IMR-90 (cell line): ENCODE measurements at regions not wholly inside any gene's neighbourhood (a gene's known extent, or its start where the extent isn't known, plus 50 kb on each side); places are given as distances from the start of the nearest gene placed in this dataset.

Experiments used
- BHLHE40 ChIP-seq: fragments of 150-350 bp; IDR thresholded peaks from 2 replicates; pipeline ENCODE4 v1.6.1; 2016; ENCODE audit warnings: mild to moderate bottlenecking, low read depth, low read length
- CEBPB ChIP-seq: IDR thresholded peaks from 2 replicates; pipeline ENCODE4 v1.6.1; 2012; ENCODE audit warnings: low read depth, low read length, improper control_type of control experiment
- CHD1 ChIP-seq: IDR thresholded peaks from 2 replicates; pipeline ENCODE4 v1.6.1; 2012; ENCODE audit warnings: low read depth, low read length, improper control_type of control experiment
- ELK1 ChIP-seq: fragments of 150-350 bp; IDR thresholded peaks from 2 replicates; pipeline ENCODE4 v1.6.1; 2016; ENCODE audit warnings: low read depth, mild to moderate bottlenecking, low read length, moderate library complexity, borderline replicate concordance
- FOS ChIP-seq: fragments of 150-350 bp; IDR thresholded peaks from 2 replicates; pipeline ENCODE4 v1.6.1; 2016; ENCODE audit warnings: low read depth, low read length
- MAFK ChIP-seq: IDR thresholded peaks from 2 replicates; pipeline ENCODE4 v1.6.1; 2012; ENCODE audit warnings: low read depth, low read length, improper control_type of control experiment
- MXI1 ChIP-seq: IDR thresholded peaks from 2 replicates; pipeline ENCODE4 v1.6.1; 2012; ENCODE audit warnings: low read depth, mild to moderate bottlenecking, low read length, moderate library complexity, borderline replicate concordance
- NFE2L2 ChIP-seq: fragments of 150-350 bp; IDR thresholded peaks from 2 replicates; pipeline ENCODE4 v1.6.1; 2016; ENCODE audit warnings: low read depth, mild to moderate bottlenecking, low read length
- POLR2A ChIP-seq: IDR thresholded peaks from 2 replicates; pipeline ENCODE4 v1.6.1; 2012; ENCODE audit warnings: mild to moderate bottlenecking, low read depth, low read length
- RAD21 ChIP-seq: IDR thresholded peaks from 2 replicates; pipeline ENCODE4 v1.6.1; 2012; ENCODE audit warnings: low read length, improper control_type of control experiment
- RCOR1 ChIP-seq: IDR thresholded peaks from 2 replicates; pipeline ENCODE4 v1.6.1; 2012; ENCODE audit warnings: mild to moderate bottlenecking, low read length, improper control_type of control experiment; ENCODE audit not compliant: insufficient replicate concordance
- SMC3 ChIP-seq: fragments of 150-350 bp; IDR thresholded peaks from 2 replicates; pipeline ENCODE4 v1.6.1; 2016; ENCODE audit warnings: low read depth, mild to moderate bottlenecking, antibody characterized with exemption, low read length, moderate library complexity
- USF2 ChIP-seq: fragments of 150-350 bp; IDR thresholded peaks from 2 replicates; pipeline ENCODE4 v1.6.1; 2017; ENCODE audit warnings: mild to moderate bottlenecking, antibody characterized with exemption, low read length, low read depth
- TF ChIP-seq, protein P1 (sequence below): conservative IDR thresholded peaks from 2 replicates; pipeline ENCODE4 v1.5.1; 2012; ENCODE audit warnings: mild to moderate bottlenecking, low read depth, low read length, improper control_type of control experiment

- TF ChIP-seq USF2 (no peak), CEBPB (no peak), POLR2A (no peak), MXI1 (no peak), NFE2L2 (no peak), MAFK (no peak), CHD1 (no peak), RAD21 (no peak), SMC3 (no peak), FOS (no peak), BHLHE40 (no peak), RCOR1 (no peak), ELK1 (no peak)
- TF ChIP-seq, protein P1, sequence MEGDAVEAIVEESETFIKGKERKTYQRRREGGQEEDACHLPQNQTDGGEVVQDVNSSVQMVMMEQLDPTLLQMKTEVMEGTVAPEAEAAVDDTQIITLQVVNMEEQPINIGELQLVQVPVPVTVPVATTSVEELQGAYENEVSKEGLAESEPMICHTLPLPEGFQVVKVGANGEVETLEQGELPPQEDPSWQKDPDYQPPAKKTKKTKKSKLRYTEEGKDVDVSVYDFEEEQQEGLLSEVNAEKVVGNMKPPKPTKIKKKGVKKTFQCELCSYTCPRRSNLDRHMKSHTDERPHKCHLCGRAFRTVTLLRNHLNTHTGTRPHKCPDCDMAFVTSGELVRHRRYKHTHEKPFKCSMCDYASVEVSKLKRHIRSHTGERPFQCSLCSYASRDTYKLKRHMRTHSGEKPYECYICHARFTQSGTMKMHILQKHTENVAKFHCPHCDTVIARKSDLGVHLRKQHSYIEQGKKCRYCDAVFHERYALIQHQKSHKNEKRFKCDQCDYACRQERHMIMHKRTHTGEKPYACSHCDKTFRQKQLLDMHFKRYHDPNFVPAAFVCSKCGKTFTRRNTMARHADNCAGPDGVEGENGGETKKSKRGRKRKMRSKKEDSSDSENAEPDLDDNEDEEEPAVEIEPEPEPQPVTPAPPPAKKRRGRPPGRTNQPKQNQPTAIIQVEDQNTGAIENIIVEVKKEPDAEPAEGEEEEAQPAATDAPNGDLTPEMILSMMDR: no peak
Observed at GRCh38 chrX:149296092-149296491, 209.0 kb downstream of the IDS start.
